K562 (cell line): ENCODE measurements at regions not wholly inside any gene's neighbourhood (a gene's known extent, or its start where the extent isn't known, plus 50 kb on each side); places are given as distances from the start of the nearest gene placed in this dataset.

Experiments
- TF ChIP-seq, protein P1 (sequence below), 2 experiments: fragments of 450-650 bp; formaldehyde crosslinking in 1 of 2; IDR thresholded peaks; 2 replicates each; pipeline versions ENCODE4 v1.4.0 to v1.6.1; 2014 to 2020; ENCODE audit warnings: mild to moderate bottlenecking in 2 of 2, borderline replicate concordance in 1 of 2, low read depth in 1 of 2
- TF ChIP-seq, protein P2 (sequence below): fragments of 450-650 bp; IDR thresholded peaks from 2 replicates; pipeline ENCODE4 v1.6.1; 2016; ENCODE audit warnings: low read depth

DNA sequence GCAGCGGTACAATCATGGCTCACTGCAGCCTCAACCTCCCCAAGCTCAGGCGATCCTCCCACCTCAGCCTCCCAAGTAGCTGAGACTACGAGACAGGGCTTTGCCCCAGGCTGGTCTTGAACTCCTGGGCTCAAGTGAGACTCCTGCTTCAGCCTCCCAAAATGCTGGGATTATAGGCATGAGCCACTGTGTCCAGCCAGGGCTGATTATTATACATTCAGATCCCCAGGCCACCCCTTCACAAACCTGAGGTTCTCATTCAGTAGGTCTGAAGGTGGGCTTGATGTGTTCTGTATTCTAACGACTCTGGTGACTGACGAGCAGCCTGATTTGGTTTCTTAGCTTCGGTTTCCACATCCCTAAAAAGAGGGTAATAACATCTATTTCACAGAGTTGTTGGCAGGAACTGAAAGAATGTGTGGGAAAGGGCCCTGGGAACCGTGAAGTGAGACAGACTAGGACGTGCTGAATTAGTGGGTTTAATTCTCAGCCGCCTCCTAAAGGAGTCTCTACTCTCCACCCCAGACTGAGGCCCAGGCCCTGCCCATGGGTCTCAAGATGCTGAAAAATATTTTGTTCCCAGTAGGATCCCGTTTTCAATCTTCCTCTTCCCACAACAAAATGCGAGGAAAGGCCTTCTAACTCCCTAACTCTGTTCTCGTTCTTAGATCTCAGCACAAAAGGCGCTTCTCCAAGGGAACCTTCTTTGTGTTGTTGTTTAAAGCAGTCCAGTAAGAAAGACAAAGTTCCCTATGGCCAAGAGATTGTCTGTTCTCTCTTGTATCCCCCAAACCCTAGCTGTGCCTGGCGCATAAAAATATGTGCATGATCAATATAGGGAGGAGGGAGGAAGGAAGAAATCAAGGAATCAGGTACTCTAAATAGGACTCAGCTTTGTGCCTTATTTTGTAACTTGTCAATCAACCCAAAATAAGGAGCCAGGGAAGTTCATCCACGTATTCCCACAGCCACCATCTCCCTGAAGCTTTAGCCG is 210.0 kb upstream of the TOPAZ1 start:
- TF ChIP-seq, protein P1, sequence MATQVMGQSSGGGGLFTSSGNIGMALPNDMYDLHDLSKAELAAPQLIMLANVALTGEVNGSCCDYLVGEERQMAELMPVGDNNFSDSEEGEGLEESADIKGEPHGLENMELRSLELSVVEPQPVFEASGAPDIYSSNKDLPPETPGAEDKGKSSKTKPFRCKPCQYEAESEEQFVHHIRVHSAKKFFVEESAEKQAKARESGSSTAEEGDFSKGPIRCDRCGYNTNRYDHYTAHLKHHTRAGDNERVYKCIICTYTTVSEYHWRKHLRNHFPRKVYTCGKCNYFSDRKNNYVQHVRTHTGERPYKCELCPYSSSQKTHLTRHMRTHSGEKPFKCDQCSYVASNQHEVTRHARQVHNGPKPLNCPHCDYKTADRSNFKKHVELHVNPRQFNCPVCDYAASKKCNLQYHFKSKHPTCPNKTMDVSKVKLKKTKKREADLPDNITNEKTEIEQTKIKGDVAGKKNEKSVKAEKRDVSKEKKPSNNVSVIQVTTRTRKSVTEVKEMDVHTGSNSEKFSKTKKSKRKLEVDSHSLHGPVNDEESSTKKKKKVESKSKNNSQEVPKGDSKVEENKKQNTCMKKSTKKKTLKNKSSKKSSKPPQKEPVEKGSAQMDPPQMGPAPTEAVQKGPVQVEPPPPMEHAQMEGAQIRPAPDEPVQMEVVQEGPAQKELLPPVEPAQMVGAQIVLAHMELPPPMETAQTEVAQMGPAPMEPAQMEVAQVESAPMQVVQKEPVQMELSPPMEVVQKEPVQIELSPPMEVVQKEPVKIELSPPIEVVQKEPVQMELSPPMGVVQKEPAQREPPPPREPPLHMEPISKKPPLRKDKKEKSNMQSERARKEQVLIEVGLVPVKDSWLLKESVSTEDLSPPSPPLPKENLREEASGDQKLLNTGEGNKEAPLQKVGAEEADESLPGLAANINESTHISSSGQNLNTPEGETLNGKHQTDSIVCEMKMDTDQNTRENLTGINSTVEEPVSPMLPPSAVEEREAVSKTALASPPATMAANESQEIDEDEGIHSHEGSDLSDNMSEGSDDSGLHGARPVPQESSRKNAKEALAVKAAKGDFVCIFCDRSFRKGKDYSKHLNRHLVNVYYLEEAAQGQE (IDR thresholded peaks at IDR 0.05; ENCODE audit: borderline replicate concordance): no peak
- TF ChIP-seq, protein P1 (CRISPR knock-in tag; IDR thresholded peaks at IDR 0.05; ENCODE audit: low read depth): no peak
- TF ChIP-seq, protein P2, sequence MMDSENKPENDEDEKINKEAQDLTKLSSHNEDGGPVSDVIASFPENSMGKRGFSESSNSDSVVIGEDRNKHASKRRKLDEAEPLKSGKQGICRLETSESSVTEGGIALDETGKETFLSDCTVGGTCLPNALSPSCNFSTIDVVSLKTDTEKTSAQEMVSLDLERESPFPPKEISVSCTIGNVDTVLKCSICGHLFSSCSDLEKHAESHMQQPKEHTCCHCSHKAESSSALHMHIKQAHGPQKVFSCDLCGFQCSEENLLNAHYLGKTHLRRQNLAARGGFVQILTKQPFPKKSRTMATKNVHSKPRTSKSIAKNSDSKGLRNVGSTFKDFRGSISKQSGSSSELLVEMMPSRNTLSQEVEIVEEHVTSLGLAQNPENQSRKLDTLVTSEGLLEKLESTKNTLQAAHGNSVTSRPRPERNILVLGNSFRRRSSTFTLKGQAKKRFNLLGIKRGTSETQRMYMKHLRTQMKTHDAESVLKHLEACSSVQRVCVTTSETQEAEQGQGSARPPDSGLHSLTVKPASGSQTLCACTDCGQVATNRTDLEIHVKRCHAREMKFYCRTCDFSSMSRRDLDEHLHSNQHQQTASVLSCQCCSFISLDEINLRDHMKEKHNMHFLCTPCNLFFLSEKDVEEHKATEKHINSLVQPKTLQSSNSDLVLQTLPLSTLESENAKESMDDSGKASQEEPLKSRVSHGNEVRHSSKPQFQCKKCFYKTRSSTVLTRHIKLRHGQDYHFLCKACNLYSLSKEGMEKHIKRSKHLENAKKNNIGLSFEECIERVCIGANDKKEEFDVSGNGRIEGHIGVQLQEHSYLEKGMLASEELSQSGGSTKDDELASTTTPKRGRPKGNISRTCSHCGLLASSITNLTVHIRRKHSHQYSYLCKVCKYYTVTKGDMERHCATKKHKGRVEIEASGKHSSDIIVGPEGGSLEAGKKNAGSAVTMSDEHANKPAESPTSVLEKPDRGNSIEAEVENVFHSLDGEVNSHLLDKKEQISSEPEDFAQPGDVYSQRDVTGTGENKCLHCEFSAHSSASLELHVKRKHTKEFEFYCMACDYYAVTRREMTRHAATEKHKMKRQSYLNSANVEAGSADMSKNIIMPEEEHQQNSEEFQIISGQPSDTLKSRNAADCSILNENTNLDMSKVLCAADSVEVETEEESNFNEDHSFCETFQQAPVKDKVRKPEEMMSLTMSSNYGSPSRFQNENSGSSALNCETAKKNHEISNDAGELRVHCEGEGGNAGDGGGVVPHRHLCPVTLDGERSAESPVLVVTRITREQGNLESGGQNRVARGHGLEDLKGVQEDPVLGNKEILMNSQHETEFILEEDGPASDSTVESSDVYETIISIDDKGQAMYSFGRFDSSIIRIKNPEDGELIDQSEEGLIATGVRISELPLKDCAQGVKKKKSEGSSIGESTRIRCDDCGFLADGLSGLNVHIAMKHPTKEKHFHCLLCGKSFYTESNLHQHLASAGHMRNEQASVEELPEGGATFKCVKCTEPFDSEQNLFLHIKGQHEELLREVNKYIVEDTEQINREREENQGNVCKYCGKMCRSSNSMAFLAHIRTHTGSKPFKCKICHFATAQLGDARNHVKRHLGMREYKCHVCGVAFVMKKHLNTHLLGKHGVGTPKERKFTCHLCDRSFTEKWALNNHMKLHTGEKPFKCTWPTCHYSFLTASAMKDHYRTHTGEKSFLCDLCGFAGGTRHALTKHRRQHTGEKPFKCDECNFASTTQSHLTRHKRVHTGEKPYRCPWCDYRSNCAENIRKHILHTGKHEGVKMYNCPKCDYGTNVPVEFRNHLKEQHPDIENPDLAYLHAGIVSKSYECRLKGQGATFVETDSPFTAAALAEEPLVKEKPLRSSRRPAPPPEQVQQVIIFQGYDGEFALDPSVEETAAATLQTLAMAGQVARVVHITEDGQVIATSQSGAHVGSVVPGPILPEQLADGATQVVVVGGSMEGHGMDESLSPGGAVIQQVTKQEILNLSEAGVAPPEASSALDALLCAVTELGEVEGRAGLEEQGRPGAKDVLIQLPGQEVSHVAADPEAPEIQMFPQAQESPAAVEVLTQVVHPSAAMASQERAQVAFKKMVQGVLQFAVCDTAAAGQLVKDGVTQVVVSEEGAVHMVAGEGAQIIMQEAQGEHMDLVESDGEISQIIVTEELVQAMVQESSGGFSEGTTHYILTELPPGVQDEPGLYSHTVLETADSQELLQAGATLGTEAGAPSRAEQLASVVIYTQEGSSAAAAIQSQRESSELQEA: no peak
